NCI-H1105 treated with DMSO at 0.1 percent for 48 hours (cell line): ENCODE measurements at regions not wholly inside any gene's neighbourhood (a gene's known extent, or its start where the extent isn't known, plus 50 kb on each side); places are given as distances from the start of the nearest gene placed in this dataset.
"Not testable (repeated sequence)": the region's sequence is repeated elsewhere in the genome, so short reads cannot be mapped to it uniquely, and the experiment has no call there.

ENCODE experiments used
- DNase-seq: peaks from one replicate; lab custom pipeline; 2025; lab: John Stamatoyannopoulos, UW

DNA sequence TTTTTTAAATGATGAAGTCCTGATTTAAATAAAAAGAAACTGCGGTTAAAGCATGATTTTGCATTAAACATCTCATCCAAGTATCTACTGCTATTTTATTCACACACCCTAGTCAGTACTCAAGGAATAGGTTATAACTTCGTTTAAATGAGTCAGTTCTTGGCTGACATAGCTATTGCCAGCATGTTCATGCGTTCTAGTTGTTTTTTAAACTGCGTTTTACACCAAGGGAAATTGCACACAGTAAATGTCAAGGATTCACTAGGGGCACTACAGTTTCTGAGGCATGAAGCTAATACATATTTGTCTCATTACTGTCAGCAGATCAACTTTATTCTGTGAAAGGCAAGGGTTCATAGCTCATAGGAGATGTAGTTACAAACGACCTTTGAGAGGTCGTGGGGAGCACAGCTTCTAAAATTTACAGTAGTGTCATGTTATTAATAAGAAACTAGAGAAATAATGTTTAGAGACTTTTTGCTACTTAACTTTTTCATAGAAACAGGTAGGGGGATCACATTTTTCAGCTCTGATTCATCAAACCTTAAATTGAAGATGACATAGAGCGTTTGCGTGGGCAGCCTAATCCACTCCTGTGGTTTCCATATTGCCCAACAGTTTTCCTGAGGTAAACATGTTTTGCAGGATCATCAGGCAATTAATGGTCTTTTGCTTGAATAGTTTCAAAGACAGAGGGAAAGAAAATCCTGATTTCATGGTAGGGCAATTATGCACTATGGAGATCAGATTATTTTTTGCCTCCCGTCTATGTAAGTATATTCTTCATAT, 2222.7 kb upstream of the WWC1 start:
- no peak for DNase-seq

DNA sequence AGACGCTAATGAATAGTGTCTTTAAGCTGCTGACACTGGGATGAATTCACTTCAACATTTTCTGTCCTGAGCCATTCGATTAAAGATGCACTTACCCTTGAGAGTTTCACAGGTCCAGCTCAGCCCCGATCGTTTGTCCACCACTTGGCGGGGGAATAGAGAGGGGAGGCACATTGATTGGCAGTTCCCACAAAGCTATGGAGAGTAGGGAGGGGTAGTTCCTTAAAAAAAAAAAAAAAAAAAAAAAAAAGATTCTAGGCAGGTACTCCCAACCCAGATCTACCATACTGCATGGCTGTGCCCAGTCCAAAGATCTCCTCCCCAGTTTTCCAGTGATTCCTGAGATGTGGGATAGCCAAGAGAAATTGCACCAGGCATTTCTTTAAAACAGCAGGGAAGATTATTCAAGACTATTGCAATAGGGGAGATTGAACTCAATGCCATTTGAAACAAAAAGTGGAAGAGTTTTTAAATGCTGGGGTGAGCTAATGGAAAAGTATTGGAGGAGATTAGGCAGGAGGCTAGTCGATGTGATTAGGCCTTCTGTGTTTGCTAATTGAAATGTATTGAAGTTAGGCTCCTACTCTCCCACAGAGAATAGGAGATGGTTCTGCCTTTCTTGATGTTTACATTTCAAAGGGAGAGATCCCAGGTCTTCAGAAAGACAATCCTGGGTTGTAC, 2217.4 kb upstream of the WWC1 start:
- DNase-seq: no peak

DNA sequence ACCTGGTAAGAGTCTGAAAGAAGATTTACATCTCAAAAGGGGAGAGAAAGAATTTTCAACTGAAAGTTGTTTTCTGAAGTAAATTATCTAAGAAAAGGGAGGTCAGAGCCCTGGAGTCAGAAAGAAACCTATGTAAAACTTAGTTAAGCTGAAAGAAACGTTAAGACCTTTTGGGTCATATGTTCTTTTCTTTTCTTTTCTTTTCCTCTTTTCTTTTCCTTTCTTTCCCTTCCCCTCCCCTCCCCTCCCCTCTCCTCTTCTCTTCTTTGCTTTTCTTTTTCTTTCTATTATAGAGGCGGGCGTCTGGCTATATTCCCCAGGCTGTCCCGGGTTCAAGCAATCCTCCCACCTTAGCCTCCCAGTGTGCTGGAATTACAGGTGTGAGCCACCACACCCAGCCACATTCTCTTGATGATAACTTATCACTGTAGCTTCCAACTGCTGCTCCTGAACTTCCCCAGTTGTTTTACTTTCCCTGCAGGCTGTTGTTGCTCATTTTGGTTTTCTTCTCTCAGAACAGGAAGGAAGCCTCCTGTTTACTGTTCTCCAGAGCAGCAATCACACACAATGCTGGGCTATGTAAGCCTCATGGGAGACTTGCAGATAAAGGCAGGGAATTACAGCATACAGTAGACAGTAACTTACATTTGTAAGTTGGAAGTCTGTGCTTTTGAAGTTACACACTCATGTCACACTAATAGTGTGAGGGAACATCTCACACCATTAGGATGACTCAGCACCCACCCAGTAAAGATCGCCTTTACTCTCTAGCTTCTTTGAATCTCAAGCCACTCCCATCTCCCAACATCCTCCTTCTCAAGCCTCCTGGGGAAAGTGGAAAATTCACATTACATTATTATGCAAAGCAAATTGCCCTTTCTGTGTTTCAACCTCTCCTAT, 2216.6 kb upstream of the WWC1 start:
- no peak for DNase-seq

DNA sequence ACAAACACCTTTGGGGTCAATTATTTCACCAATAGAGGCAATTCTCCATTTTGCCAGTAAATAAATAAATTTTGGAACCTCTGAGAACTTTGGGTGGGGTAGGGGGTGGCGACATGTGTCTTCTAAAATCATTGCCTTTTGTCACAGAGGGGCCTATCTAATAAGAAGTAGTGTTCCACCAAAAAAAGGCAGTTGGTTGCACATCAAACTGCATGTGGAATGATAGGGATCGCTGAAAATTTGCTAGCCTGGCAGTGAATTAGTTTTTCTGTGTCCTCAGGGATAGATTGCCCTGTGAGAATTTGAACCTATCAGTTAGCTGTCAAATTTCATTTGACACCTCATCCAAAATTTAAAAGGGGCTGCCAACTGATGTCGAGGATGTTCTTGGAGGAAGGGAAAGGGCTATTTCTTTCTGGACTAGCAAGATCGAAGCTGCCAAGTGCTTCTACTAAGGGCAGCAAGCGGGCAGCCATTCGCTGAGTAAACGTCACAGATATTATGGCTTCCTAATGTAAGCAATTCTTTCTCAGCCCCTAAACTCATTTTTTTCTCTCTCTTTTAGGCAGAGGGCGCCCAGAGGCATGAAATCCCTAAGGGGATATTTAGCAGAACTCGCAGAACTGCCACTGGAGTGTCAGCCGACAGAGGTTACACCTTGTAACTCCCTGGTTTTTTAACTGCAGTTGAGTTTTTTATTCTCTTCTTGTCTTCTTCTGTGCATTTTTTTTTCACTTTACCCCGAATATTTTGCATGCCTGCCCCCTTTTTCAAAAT, 2208.1 kb upstream of the WWC1 start:
- DNase-seq: no peak

DNA sequence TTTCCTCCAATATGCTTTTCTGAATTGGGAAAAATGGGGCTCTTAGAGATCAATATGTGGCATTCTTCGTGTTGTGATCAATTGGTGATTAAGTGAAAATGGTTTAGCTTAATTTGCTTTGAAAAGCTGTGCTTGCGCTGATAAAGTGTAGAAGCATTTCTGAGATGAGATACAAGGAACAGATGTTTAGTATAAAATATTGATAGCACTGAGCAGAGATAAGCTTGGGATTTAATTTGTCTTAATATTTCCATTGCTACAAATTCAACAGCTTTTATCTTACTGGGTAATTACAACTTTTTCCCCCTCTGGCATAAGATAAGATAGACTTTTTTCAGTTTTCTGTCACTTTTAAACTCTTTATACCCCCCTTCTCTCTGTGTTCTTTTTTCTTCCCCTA, 2204.9 kb upstream of the WWC1 start:
- no peak for DNase-seq

DNA sequence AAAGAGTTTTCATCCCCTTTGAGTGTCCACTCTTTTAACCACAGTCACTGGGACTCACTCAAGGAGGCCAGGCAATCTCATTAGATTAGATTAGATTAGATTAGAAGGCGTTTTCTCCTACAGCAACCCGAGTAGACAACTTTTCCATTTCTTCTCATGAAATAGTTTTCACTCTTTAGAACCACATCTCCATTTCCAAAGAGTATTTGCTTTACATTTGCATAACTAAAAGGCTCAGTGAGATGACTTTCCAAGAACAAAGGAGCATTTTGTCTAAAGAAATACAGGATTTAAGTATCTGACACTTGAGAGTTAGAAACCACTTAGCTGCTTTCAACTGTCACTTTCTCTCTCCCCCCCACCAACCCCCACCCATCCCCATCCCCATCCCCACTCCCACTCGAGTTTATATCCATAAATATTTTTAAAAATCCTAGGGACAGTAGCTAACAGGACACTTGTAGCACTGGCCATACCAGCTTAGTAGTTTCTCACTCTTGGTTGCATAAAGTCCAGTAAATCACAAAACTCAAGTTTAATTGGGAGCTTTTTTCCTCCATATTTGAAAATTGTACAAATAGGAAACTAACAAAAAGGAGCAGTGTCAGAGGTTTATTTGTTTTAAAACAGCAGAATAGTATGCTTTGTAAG, 2202.9 kb upstream of the WWC1 start:
- no peak for DNase-seq

DNA sequence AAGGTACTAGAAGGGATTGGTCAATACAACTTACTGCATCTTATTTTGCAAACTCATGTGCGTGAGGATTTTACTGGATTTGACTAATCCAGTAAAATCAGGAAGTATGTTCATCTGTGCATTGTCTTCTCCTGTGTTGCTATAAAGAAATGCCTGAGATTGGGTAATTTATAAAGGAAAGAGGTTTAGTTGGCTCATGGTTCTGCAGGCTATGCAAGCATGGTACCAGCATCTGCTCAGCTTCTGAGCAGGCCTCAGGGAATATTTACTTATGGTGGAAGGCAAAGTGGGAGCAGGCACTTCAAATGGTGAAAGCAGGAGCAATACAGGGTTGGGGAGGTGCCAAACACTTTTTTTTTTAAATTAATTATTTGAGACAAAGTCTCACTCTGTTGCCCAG, 2199.5 kb upstream of the WWC1 start:
- no peak for DNase-seq

DNA sequence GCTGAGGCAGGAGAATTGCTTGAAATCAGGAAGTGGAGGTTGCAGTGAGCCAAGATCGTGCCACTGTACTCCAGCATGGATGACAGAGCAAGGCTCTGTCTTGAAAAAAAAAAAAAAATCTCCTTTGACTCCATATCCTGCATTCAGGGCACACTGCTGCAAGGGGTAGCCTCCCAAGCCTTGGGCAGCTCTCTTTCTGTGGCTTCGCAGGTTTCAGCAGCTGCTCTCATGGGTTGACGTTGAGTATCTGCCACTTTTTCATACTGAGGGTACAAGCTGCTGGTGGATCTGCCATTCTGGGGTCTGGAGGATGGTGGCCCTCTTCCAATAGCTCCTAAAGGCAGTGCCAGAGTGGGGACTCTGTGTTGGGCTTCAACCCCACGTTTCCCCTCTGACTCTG, 2198.1 kb upstream of the WWC1 start:
- no peak for DNase-seq

DNA sequence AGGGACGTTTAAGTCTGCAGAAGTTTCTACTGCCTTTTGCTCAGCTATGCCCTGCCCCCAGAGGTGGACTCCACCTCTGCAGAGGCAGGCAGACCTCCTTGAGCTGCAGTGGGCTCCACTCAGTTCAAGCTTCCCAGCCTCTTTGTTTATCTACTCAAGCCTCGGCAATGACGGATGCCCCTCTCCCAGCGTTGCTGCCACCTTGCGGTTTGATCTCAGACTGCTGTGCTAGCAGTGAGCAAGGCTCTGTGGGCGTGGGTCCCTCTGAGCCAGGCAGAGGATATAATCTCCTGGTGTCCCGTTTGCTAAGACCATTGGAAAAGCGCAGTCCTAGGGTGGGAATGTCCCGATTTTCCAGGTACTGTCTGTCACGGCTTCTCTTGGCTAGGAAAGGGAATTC, 2188.5 kb upstream of the WWC1 start:
- no peak for DNase-seq

DNA sequence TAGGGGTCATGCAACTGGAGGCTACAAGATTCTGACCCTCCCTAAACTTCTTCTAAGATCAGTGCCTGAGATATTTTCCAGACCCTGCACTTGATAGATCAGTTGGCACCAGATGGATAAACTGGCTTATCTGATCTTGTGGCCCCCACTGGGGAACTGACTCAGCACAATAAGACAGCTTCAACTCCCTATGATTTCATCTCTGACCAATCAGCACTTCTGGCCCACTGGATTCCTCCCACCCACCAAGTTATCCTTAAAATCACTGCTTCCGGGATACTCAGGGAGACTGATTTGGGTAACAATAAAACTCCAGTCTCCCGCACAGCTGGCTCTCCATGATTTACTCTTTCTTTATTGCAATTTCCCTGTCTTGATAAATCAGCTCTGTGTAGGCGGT, 2180.4 kb upstream of the WWC1 start:
- no peak for DNase-seq

DNA sequence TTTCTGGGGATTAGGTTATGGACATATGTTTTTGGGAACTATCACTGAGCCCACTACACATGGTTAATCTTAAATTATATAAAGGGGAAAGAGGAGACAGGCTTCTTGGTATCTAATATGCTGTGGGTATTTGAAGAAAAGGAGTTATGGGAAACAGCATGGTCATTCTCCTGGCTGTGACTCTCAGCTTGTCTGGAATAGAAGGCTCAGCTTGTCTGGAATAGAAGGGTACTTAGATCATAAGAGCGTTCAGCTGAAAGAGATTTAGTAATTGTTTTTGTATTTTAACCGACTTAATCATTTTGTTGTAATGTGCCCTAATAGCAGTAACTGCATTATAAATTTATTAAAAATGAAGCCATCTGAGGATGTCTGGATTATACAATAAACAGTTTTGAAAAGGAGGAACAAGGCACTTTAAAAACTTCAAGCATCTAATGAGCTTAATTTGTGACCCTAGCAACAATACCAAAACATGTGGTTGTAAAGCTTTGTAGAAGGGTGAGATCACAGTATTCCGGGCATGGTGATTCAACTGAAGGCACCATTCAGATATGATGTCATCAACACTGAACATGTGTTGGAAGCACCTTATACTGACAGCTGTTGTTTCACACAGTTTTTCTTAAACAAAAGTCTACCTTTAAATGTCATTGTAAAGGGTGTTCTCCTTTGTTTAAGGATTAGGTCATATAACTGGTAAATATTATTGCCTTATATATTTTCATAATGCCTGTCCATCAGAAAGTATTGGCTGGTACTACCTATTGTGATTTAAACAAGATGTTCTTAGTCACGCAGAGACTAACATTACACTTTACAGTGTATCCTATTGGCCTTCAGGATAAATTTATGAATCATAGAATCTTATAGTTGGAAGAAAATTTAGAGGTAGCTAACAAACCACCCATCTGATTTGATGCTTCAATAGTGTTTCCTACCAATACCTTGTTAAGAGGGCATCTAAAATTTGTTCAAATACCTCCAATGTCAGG, 2174.1 kb upstream of the WWC1 start:
- no peak for DNase-seq

DNA sequence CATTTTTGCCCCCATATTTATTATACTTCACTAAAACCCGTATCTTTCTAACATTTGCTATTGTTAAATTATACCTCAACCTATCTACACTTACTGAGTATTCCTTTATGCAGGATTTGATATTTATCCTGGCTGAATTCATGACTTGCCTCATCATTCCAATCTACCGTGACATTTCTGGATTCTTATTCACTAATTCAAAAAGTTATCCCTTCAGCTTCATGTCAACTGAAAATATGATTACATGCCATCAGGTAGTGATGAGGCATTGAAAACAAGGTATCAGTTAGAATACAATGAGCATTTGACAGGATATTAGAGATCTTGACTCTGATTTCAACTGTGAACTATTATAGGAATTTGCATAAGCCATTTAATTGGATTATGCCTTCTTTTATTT, 2171.9 kb upstream of the WWC1 start:
- no peak for DNase-seq

DNA sequence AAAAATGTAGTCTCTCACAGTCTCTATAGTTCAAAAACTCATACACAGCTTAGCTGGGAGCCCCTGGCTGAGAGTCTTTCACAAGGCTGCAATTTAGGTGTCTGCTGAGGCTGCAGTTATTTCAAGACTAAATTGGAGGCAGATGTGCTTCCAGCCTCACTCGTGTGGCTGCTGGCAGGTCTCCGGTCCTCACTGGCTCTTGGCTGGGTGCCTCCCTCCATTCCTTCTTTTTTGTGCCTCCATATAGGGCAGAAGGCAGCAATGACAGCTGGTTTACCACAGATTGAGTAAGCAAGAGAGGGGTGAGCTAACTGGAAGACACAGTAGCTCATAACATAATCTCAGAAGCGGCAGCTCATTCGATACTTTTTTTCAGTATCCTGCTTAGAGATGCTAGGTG, 2167.7 kb upstream of the WWC1 start:
- peak; percentile 1 for DNase-seq

DNA sequence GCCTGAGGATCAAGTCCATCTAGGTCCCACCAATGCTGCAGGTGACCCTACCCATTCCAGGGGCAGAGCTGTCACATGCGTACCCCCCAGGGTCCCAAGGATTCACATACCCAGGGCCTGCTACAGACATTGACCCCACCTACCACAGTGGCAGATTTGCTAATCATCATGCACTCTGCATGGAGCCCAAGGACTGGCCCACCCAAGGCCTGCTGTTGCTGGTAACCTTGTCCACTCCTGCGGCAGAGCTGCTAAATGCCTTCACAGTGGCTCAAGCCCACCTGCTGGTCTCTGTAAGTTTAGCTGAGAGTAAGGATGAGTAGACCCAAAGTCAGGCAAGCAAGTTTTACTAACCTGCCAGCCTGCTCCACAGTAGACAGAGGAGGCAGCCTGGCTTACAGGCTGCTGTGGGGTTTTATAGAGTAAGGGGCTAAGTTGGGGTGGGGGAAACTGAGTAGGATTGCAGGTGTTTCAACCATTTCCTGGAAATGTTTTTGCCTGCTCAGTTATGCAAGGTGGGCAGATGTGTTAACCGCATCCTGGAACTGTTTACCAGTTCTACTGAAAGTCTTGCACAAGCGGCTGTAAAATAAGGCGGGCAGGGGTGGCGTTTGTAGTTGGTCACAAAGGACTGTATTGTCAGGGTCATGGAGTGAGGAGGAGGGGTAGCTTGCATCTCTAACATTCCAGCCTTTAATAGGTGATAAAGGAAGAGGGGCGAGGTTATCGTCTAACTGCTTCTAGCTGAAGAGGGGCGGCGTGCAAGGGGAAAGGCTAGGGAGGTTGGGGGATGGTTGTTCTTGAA, 2163.5 kb upstream of the WWC1 start:
- no peak for DNase-seq

DNA sequence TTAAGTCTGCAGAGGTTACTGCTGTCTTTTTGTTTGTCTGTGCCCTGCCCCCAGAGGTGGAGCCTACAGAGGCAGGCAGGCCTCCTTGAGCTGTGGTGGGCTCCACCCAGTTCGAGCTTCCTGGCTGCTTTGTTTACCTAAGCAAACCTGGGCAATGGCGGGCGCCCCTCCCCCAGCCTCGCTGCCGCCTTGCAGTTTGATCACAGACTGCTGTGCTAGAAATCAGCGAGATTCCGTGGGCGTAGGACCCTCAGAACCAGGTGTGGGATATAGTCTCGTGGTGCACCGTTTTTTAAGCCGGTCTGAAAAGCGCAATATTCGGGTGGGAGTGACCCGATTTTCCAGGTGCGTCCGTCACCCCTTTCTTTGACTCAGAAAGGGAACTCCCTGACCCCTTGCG, 2146.3 kb upstream of the WWC1 start:
- DNase-seq: not testable (repeated sequence)

DNA sequence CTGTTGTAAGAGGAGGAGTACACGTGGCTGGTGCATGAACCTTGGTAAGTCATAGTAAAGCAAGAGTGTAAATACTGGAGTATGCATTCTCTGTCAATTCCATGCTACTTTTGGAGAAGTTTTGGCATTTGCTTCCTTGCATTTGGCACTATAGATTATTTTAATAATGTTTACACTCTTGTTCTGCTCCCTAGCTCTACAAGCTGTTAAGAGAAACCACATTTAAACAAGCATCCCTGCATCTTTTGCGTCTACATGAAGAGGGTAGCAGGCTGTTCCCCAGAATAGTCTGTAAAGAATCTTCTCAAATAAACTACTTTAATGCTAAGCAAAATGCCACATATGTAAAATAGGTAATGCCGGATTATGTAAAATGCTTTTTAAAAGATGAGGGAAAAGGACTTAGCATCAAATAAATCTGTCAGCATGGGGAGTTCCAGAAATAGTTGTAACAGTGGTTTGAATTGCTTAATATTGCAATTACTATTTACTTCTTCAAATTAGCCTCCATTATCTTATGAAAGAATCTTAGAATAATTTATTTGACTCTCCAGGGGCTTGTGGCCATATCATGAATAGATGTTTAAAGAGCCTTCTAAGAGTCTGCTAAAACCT, 2127.3 kb upstream of the WWC1 start:
- no peak for DNase-seq

DNA sequence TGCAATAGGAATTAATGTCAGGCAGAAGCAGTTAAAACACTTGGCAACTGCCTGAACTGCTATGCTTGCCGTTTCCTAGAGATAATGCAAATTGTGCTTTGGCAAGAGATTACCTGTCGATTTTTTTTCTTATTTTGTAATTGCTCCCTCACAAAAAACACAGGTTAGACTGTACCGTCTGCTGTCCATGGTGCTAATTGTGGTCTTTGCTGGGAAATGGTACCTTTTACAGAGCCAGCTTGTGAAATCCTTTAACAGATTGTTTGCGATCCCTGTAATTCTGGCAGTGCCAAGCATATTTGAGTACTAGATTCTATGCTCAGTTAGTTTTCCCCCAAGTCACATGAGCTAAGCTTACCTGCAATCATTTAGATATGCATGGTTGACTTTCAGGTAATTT, 2125.8 kb upstream of the WWC1 start:
- DNase-seq: peak; percentile 8

DNA sequence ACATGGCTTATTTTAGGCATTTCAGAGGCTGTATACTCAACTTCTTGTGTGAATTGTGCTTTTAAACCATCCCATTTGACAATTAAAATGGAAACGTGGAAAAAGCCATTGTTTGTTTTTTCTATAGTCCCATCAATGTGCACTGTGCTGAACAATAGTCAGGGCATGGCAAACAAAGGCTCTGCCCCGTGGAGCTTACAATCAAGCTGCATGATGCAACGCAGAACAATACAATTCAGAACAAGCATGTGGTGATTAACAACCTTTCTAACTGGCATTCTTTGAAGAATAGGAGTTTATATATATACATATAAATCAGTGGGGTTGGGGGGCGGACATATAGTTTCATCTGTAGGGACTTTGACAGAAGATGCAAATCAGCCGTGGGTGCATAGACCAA, 2125.4 kb upstream of the WWC1 start:
- DNase-seq: no peak

DNA sequence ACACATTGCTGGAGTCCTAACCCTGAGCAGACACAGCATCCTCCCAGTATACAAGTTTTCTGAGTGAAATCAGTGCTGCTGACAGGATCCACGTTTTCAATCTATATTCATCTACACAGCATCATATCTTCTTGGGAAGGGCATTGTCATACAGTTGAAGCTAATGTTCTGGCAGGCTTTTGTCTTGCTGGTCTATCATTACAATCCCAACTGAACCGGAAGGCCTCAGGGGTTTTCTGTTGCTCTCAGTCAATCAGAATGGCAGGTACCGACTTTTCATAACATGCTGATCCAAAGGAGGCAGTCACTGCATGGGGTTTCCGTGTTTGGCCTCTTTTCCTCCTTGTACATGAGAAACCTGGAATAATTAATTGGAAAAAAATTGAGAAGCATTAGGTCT, 2118.8 kb upstream of the WWC1 start:
- no peak for DNase-seq
